ENCODE measurements at regions not wholly inside any gene's neighbourhood (a gene's known extent, or its start where the extent isn't known, plus 50 kb on each side); places are given as distances from the start of the nearest gene placed in this dataset.

DNA sequence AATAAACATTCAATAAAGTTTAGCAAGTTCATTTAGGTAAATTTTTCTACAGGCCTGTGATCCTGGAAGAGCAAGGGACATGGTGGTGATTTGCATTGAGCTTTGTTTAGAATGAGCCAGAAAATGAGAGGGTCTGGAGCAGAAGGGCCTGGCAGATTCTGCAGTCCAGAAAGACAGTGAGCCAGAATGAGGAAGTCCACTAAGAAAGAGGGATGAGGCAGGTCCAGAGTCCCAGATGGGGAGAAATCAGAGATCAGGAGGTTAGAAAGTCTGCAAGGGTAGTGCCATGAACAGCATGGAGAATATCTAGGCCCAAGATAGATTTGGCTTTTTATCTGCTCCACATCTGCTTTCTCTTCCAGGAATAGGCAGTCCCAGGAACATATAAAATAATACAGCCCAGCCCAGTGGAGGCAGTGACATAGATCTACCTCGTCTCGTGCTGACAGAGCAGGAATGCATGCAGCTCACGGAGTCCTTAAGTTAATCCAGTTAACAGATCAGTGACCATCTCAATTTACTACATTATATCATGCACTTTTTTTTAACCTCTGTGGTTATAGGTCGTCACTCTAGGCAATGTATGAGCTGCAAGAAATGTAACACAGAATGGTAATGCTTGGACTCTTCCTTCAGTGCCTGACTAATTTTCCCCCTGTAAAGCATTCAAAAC is 429.0 kb downstream of the SUCLG1 start:
- TF ChIP-seq GATA2 (IDR thresholded peaks at IDR 0.05; ENCODE audit: low read depth, low read length) (no peak), GATA3 (IDR thresholded peaks at IDR 0.05; ENCODE audit: low read depth, low read length) (no peak)

Data from SH-SY5Y (cell line).